Loucy (cell line): ENCODE measurements at regions not wholly inside any gene's neighbourhood (a gene's known extent, or its start where the extent isn't known, plus 50 kb on each side); places are given as distances from the start of the nearest gene placed in this dataset.

Source experiments
- CTCF ChIP-seq: fragments of 200-600 bp; sonication (generic); conservative IDR thresholded peaks from 2 replicates; pipeline ENCODE4 v1.5.1; 2014; ENCODE audit warnings: mild to moderate bottlenecking, antibody characterized with exemption, low read length
- EZH2phosphoT487 ChIP-seq: fragments of 200-600 bp; IDR thresholded peaks from 2 replicates; pipeline ENCODE4 v1.6.1; 2018; ENCODE audit warnings: antibody characterized with exemption, mild to moderate bottlenecking, moderate library complexity, borderline replicate concordance

GRCh38 chr5:168156170-168156569, 135.3 kb upstream of the WWC1 start:
- TF ChIP-seq CTCF (no peak), EZH2phosphoT487 (no peak)
